Neural cell (in vitro differentiated cells): ENCODE measurements at regions not wholly inside any gene's neighbourhood (a gene's known extent, or its start where the extent isn't known, plus 50 kb on each side); places are given as distances from the start of the nearest gene placed in this dataset.

Source experiments
- H2AFZ ChIP-seq: fragments of 200-600, 300-800 bp; sonication (generic), shearing (Covaris generic); 2 replicates; pipeline ENCODE4 v1.6.0; 2014; ENCODE audit warnings: low read depth, mild to moderate bottlenecking, antibody characterized with exemption, low read length, moderate library complexity
- H3F3A ChIP-seq: fragments of 200-600 bp; shearing (Covaris generic); 2 replicates; pipeline ENCODE4 v1.6.1; 2016; ENCODE audit warnings: mild to moderate bottlenecking, moderate library complexity, mixed read lengths, antibody characterized with exemption, low read length; ENCODE audit not compliant: insufficient read depth, poor library complexity, severe bottlenecking
- H3K27ac ChIP-seq: fragments of 200-600, 300-800 bp; sonication (generic), shearing (Covaris generic); 2 replicates; pipeline ENCODE4 v1.5.1; 2014; ENCODE audit warnings: mild to moderate bottlenecking, low read length, moderate library complexity
- H3K27me3 ChIP-seq: fragments of 300-800, 200-600 bp; sonication (generic), shearing (Covaris generic); 2 replicates; pipeline ENCODE4 v1.6.0; 2014; ENCODE audit warnings: mild to moderate bottlenecking, low read depth, low read length, moderate library complexity; ENCODE audit not compliant: insufficient read depth
- H3K36me3 ChIP-seq: fragments of 300-800, 200-600 bp; sonication (generic), shearing (Covaris generic); 2 replicates; pipeline ENCODE4 v1.5.1; 2014; ENCODE audit warnings: mild to moderate bottlenecking, antibody characterized with exemption, low read length, moderate library complexity; ENCODE audit not compliant: insufficient read depth
- H3K4me2 ChIP-seq: fragments of 300-800, 200-600 bp; sonication (generic), shearing (Covaris generic); 2 replicates; pipeline ENCODE4 v1.6.0; 2014; ENCODE audit warnings: mild to moderate bottlenecking, low read length
- H3K4me3 ChIP-seq: fragments of 300-800, 200-600 bp; sonication (generic), shearing (Covaris generic); 2 replicates; pipeline ENCODE4 v1.5.1; 2014; ENCODE audit warnings: mild to moderate bottlenecking, low read length, moderate library complexity
- H3K79me2 ChIP-seq: fragments of 200-600 bp; shearing (Covaris generic); replicated peaks from 2 replicates; pipeline ENCODE4 v1.6.0; 2014; ENCODE audit warnings: mild to moderate bottlenecking, low read length, moderate library complexity; ENCODE audit not compliant: insufficient read depth
- H3K9ac ChIP-seq: fragments of 300-800, 200-600 bp; sonication (generic), shearing (Covaris generic); 2 replicates; pipeline ENCODE4 v1.6.1; 2016; ENCODE audit warnings: mild to moderate bottlenecking, low read length, mixed read lengths
- H3K9me2 ChIP-seq: fragments of 200-600 bp; shearing (Covaris generic); 2 replicates; pipeline ENCODE4 v1.6.1; 2016; ENCODE audit warnings: mild to moderate bottlenecking, low read length, mixed read lengths; ENCODE audit not compliant: insufficient read depth
- H3K9me3 ChIP-seq: fragments of 200-600, 300-800 bp; sonication (generic), shearing (Covaris generic); 2 replicates; pipeline ENCODE4 v1.6.1; 2016; ENCODE audit warnings: mild to moderate bottlenecking, mixed run types, low read length, moderate library complexity, mixed read lengths
- H4K20me1 ChIP-seq: fragments of 200-600 bp; shearing (Covaris generic); 2 replicates; pipeline ENCODE4 v1.6.1; 2016; ENCODE audit warnings: mild to moderate bottlenecking, mixed run types; ENCODE audit not compliant: insufficient read depth
- EP300 ChIP-seq: fragments of 450-650 bp; conservative IDR thresholded peaks from 2 replicates; pipeline ENCODE4 v1.6.1; 2014; ENCODE audit warnings: antibody characterized with exemption, mild to moderate bottlenecking, moderate library complexity; ENCODE audit not compliant: poor library complexity, severe bottlenecking
- EZH2 ChIP-seq: fragments of 200-600, 300-800 bp; shearing (Covaris generic), sonication (generic); IDR thresholded peaks from 2 replicates; pipeline ENCODE4 v1.6.1; 2014; ENCODE audit warnings: antibody characterized with exemption, low read length, borderline replicate concordance, mild to moderate bottlenecking; ENCODE audit not compliant: insufficient read depth, poor library complexity, severe bottlenecking
- MXI1 ChIP-seq: fragments of 450-650 bp; conservative IDR thresholded peaks from 2 replicates; pipeline ENCODE4 v1.6.1; 2014; ENCODE audit warnings: antibody characterized with exemption, mild to moderate bottlenecking; ENCODE audit not compliant: poor library complexity, severe bottlenecking
- POLR2AphosphoS5 ChIP-seq: IDR thresholded peaks from 2 replicates; pipeline ENCODE4 v1.6.1; 2012
- RAD21 ChIP-seq: fragments of 450-650 bp; conservative IDR thresholded peaks from 2 replicates; pipeline ENCODE4 v1.6.1; 2014; ENCODE audit warnings: antibody characterized with exemption, mild to moderate bottlenecking, moderate library complexity
- SMC3 ChIP-seq: fragments of 450-650 bp; conservative IDR thresholded peaks from 2 replicates; pipeline ENCODE4 v1.6.1; 2014; ENCODE audit warnings: antibody characterized with exemption, mild to moderate bottlenecking, moderate library complexity; ENCODE audit not compliant: poor library complexity
- TAF1 ChIP-seq: IDR thresholded peaks from 2 replicates; pipeline ENCODE4 v1.6.1; 2012; ENCODE audit warnings: low read depth
- TF ChIP-seq, protein P1 (sequence below): IDR thresholded peaks from 2 replicates; pipeline ENCODE4 v1.6.1; 2012; ENCODE audit warnings: borderline replicate concordance
- TF ChIP-seq, protein P2 (sequence below): fragments of 450-650 bp; IDR thresholded peaks from 2 replicates; pipeline ENCODE4 v1.5.1; 2014; ENCODE audit warnings: antibody characterized with exemption, mild to moderate bottlenecking, moderate library complexity; ENCODE audit not compliant: poor library complexity, severe bottlenecking

DNA sequence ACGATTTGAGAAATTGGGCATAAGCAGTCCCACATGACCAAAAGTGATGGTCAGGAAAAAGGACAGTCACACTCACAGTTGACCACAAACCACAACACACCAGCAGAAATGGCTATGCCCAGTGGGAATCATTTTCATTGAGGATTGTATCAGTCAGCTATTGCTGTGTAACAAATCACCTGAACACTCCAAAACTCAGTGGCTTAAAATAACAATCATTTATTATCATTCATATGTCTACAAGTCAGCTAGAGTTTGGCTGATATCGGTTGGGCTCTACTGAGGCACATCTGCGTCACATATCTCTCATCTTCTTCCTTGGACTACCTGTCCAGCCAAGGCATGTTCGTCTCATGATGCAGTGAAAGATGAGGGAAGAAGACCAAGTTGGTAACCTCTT is 93.3 kb downstream of the CMC2 start:
- Histone ChIP-seq H2AFZ (no peak overlapping the region), H4K20me1 (no peaks in the 10 kb centered on the region), H3K9ac (no peak overlapping the region), H3K4me3 (no peak overlapping the region), H3K9me3 (peaks cover 8% of the 10 kb centered on the region), H3K36me3 (no peaks in the 10 kb centered on the region), H3K27ac (no peak overlapping the region), H3K79me2 (no peaks in the 10 kb centered on the region), H3K9me2 (no peaks in the 10 kb centered on the region), H3K27me3 (no peaks in the 10 kb centered on the region), H3F3A (no peaks in the 10 kb centered on the region), H3K4me2 (no peak overlapping the region)
- no peak for TF ChIP-seq SMC3

DNA sequence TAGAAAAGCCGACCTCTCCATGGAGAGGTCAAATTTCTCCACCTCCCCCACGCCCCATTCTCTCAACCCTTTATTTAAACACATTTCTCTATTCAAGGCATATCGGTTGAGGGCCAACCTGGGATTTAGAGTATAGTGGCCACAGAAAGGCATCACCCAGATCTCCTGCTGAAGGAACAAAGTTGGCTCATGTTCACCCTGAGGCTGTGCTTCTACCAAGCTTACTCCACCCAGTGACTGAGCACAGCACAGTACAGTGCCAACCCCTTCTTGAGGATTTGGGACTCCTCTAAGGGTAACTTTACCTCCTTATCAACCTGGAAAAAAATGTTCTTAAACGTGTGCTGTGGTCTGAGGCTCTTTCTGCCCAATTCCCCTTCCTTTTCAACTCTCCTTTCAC is 94.0 kb downstream of the CMC2 start:
- Histone ChIP-seq H3K79me2 (no peaks in the 10 kb centered on the region), H3K36me3 (no peaks in the 10 kb centered on the region), H3K9me3 (peaks cover 8% of the 10 kb centered on the region), H3K4me2 (no peak overlapping the region), H2AFZ (no peak overlapping the region), H3K4me3 (no peak overlapping the region), H3K9me2 (no peaks in the 10 kb centered on the region), H3K9ac (no peak overlapping the region), H3K27ac (no peak overlapping the region), H3K27me3 (no peaks in the 10 kb centered on the region), H3F3A (no peaks in the 10 kb centered on the region), H4K20me1 (no peaks in the 10 kb centered on the region)
- TF ChIP-seq, protein P1, sequence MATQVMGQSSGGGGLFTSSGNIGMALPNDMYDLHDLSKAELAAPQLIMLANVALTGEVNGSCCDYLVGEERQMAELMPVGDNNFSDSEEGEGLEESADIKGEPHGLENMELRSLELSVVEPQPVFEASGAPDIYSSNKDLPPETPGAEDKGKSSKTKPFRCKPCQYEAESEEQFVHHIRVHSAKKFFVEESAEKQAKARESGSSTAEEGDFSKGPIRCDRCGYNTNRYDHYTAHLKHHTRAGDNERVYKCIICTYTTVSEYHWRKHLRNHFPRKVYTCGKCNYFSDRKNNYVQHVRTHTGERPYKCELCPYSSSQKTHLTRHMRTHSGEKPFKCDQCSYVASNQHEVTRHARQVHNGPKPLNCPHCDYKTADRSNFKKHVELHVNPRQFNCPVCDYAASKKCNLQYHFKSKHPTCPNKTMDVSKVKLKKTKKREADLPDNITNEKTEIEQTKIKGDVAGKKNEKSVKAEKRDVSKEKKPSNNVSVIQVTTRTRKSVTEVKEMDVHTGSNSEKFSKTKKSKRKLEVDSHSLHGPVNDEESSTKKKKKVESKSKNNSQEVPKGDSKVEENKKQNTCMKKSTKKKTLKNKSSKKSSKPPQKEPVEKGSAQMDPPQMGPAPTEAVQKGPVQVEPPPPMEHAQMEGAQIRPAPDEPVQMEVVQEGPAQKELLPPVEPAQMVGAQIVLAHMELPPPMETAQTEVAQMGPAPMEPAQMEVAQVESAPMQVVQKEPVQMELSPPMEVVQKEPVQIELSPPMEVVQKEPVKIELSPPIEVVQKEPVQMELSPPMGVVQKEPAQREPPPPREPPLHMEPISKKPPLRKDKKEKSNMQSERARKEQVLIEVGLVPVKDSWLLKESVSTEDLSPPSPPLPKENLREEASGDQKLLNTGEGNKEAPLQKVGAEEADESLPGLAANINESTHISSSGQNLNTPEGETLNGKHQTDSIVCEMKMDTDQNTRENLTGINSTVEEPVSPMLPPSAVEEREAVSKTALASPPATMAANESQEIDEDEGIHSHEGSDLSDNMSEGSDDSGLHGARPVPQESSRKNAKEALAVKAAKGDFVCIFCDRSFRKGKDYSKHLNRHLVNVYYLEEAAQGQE: no peak
- TF ChIP-seq RAD21 (no peak), EP300 (no peak), MXI1 (no peak), EZH2 (no peak), POLR2AphosphoS5 (no peak), SMC3 (no peak), TAF1 (no peak)
- TF ChIP-seq, protein P2, sequence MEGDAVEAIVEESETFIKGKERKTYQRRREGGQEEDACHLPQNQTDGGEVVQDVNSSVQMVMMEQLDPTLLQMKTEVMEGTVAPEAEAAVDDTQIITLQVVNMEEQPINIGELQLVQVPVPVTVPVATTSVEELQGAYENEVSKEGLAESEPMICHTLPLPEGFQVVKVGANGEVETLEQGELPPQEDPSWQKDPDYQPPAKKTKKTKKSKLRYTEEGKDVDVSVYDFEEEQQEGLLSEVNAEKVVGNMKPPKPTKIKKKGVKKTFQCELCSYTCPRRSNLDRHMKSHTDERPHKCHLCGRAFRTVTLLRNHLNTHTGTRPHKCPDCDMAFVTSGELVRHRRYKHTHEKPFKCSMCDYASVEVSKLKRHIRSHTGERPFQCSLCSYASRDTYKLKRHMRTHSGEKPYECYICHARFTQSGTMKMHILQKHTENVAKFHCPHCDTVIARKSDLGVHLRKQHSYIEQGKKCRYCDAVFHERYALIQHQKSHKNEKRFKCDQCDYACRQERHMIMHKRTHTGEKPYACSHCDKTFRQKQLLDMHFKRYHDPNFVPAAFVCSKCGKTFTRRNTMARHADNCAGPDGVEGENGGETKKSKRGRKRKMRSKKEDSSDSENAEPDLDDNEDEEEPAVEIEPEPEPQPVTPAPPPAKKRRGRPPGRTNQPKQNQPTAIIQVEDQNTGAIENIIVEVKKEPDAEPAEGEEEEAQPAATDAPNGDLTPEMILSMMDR: no peak

DNA sequence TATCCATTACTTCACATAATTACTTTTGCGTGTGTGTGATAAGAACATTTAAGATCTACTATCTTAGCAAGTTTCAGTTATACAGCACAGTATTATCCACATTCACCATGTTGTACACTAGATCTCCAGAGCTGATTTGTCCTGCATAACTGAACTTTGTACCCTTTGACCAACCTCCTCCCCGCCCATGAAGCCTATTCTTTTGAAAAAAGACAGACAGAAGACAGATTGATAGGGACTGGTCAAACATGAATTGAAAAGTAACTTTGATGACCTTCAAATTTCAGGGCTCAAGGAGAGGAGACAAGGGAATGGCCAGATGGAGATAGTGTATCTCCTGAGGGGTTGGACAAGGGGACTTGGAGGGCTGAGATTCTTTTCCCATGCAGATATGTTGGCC is 96.3 kb downstream of the CMC2 start:
- no peak overlapping the region for H3K4me2 ChIP-seq
- no peak overlapping the region for H3K4me3 ChIP-seq
- H3F3A ChIP-seq: no peaks in the 10 kb centered on the region
- H3K36me3 ChIP-seq: no peaks in the 10 kb centered on the region
- no peaks in the 10 kb centered on the region for H3K9me2 ChIP-seq
- no peak overlapping the region for H3K27ac ChIP-seq
- no peak for TF ChIP-seq EZH2
- TF ChIP-seq RAD21: no peak
- no peak for TF ChIP-seq POLR2AphosphoS5
- TF ChIP-seq TAF1: no peak
- no peak for TF ChIP-seq EP300
- TF ChIP-seq SMC3: no peak
- no peak for TF ChIP-seq MXI1
- TF ChIP-seq, protein P2: no peak
- TF ChIP-seq, protein P1: no peak
- no peak overlapping the region for H3K9ac ChIP-seq
- H2AFZ ChIP-seq: no peak overlapping the region
- no peaks in the 10 kb centered on the region for H3K79me2 ChIP-seq
- no peaks in the 10 kb centered on the region for H3K27me3 ChIP-seq
- no peaks in the 10 kb centered on the region for H4K20me1 ChIP-seq
- H3K9me3 ChIP-seq: peaks cover 8% of the 10 kb centered on the region
